NT2/D1 (cell line): ENCODE measurements at regions not wholly inside any gene's neighbourhood (a gene's known extent, or its start where the extent isn't known, plus 50 kb on each side); places are given as distances from the start of the nearest gene placed in this dataset.
"Not testable (repeated sequence)": the region's sequence is repeated elsewhere in the genome, so short reads cannot be mapped to it uniquely, and the experiment has no call there.

Experiments used
- DNase-seq: peaks from one replicate; pipeline ENCODE4 v3.0.0-alpha.2; 2011; ENCODE audit warnings: low read depth, low spot score
- H3K27me3 ChIP-seq: 2 replicates; pipeline ENCODE4 v1.6.0; 2011; ENCODE audit warnings: mild to moderate bottlenecking; ENCODE audit not compliant: insufficient read length, insufficient read depth
- H3K36me3 ChIP-seq: 2 replicates; pipeline ENCODE4 v1.6.1; 2011; ENCODE audit warnings: mild to moderate bottlenecking, low read length, mixed read lengths; ENCODE audit not compliant: insufficient read depth, insufficient read length
- H3K4me1 ChIP-seq: 2 replicates; pipeline ENCODE4 v1.5.1; 2011; ENCODE audit not compliant: insufficient read depth, insufficient read length
- H3K4me3 ChIP-seq: 2 replicates; pipeline ENCODE4 v1.5.1; 2011; ENCODE audit warnings: low read depth; ENCODE audit not compliant: insufficient read length
- H3K9ac ChIP-seq: 2 replicates; pipeline ENCODE4 v1.6.0; 2011; ENCODE audit warnings: low read depth; ENCODE audit not compliant: insufficient read length
- H3K9me3 ChIP-seq: 2 replicates; pipeline ENCODE4 v1.5.1; 2011; ENCODE audit warnings: mild to moderate bottlenecking, low read length; ENCODE audit not compliant: insufficient read depth
- SUZ12 ChIP-seq: IDR thresholded peaks from 2 replicates; pipeline ENCODE4 v1.6.1; 2011; ENCODE audit not compliant: insufficient read length, insufficient read depth; ENCODE audit errors: extremely low read depth
- YY1 ChIP-seq: IDR thresholded peaks from 2 replicates; pipeline ENCODE4 v1.6.1; 2011; ENCODE audit not compliant: insufficient read length, insufficient read depth
- ZNF274 ChIP-seq: IDR thresholded peaks from 2 replicates; pipeline ENCODE4 v1.6.1; 2011; ENCODE audit warnings: mild to moderate bottlenecking, low read depth, low read length

GRCh38 chr2:144972676-144973075, 452.8 kb upstream of the ZEB2 start:
- no peaks in the 10 kb centered on the region for H3K36me3 ChIP-seq
- H3K4me3 ChIP-seq: no peak overlapping the region
- peaks cover 7% of the 10 kb centered on the region; the same call in 1 of the 2 replicates for H3K9me3 ChIP-seq
- H3K4me1 ChIP-seq: no peaks in the 10 kb centered on the region
- TF ChIP-seq ZNF274 (no peak), SUZ12 (no peak), YY1 (no peak)
- no peak overlapping the region for H3K9ac ChIP-seq
- no peak for DNase-seq
- no peaks in the 10 kb centered on the region for H3K27me3 ChIP-seq

- Histone ChIP-seq H3K27me3 (no peaks in the 10 kb centered on the region), H3K4me3 (no peak overlapping the region), H3K9me3 (peaks cover 8% of the 10 kb centered on the region), H3K4me1 (no peaks in the 10 kb centered on the region), H3K9ac (no peak overlapping the region), H3K36me3 (no peaks in the 10 kb centered on the region)
- DNase-seq: no peak
- TF ChIP-seq ZNF274 (no peak), YY1 (no peak), SUZ12 (no peak)
Observed at GRCh38 chr2:144971786-144972335, 451.9 kb upstream of the ZEB2 start.

DNA sequence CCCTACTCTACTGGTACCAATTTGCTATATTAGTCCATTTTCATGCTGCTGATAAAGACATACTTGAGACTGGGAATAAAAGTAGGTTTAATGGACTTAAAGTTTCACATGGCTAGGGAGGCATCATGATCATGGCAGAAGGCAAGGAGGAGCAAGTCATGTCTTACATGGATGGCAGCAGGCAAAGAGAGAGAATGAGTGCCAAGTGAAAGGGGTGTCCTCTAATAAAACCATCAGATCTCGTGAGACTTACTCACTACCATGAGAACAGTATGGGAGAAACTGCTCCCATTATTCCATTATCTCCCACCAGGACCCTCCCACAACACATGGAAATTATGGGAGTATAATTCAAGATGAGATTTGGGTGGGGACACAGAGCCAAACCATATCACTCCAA, 450.5 kb upstream of the ZEB2 start:
- peaks cover 23% of the 10 kb centered on the region for H3K9me3 ChIP-seq
- H3K9ac ChIP-seq, H3K4me1 ChIP-seq, H3K27me3 ChIP-seq, H3K36me3 ChIP-seq, H3K4me3 ChIP-seq, DNase-seq: not testable (repeated sequence)

DNA sequence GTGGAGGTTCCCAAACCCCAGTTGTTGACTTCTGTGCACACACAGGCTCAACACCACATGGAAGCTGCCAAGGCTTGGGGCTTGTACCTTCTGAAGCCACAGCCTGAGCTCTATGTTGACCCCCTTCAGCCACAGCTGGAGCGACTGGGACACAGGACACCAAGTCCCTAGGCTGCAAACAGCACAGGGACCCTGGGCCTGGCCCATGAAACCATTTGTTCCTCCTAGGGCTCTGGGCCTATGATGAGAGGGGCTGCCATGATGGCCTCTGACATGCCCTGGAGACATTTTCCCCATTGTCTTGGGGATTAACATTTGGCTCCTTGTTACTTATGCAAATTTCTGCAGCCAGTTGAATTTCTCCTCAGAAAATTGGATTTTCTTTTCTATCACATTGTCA, 449.6 kb upstream of the ZEB2 start:
- not testable (repeated sequence) for DNase-seq, H3K27me3 ChIP-seq, H3K4me1 ChIP-seq, H3K4me3 ChIP-seq, H3K9ac ChIP-seq, H3K36me3 ChIP-seq
- peaks cover 31% of the 10 kb centered on the region for H3K9me3 ChIP-seq

DNA sequence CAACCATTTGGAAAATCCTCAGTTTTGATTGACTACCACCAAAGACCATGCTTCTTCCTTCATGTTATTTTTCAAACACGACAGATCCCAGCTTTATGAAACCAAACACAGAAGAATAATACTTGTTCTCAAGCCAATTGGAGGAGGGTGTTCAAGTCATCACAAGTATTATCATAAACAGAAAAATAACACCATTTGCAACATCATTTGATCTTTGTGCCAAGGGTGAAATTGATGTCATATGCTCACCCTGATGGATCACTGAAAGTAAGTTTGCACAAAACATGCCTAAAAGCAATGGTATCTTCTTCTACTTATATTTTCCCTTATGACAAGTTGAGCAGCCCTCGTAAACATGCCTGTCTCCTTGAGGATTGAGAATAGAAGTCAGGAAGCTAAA, 448.0 kb upstream of the ZEB2 start:
- no peak overlapping the region for H3K9ac ChIP-seq
- peaks cover 35% of the 10 kb centered on the region for H3K9me3 ChIP-seq
- no peaks in the 10 kb centered on the region for H3K27me3 ChIP-seq
- DNase-seq: no peak
- H3K36me3 ChIP-seq: no peaks in the 10 kb centered on the region
- H3K4me1 ChIP-seq: no peaks in the 10 kb centered on the region
- H3K4me3 ChIP-seq: no peak overlapping the region
- no peak for TF ChIP-seq ZNF274
- no peak for TF ChIP-seq SUZ12
- no peak for TF ChIP-seq YY1

DNA sequence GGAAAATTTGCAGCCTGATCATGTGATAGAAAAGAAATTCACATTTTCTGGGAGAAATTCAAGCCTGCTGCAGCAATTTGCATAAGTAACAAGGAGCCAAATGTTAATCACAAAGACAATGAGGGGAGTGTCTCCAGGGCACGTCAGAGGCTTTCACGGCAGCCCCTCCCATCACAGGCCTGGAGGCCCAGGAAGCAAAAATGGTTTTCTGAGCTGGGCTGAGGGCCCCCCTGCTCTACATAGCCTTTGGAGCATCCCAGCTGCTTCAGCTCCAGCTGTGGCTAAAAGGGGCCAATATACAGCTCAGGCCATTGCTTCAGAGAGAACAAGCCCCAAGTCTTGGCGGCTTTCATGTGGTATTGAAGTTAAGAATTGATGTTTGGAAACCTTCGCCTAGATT, 445.3 kb upstream of the ZEB2 start:
- H3K9me3 ChIP-seq: peaks cover 35% of the 10 kb centered on the region
- H3K9ac ChIP-seq: no peak overlapping the region
- no peak overlapping the region for H3K4me3 ChIP-seq
- H3K4me1 ChIP-seq: no peaks in the 10 kb centered on the region
- no peak for DNase-seq
- TF ChIP-seq YY1: no peak
- no peak for TF ChIP-seq ZNF274
- no peak for TF ChIP-seq SUZ12
- H3K36me3 ChIP-seq: no peaks in the 10 kb centered on the region
- H3K27me3 ChIP-seq: no peaks in the 10 kb centered on the region

- TF ChIP-seq SUZ12 (no peak), ZNF274 (no peak), YY1 (no peak)
Observed at GRCh38 chr2:144963031-144963430, 443.1 kb upstream of the ZEB2 start.

DNA sequence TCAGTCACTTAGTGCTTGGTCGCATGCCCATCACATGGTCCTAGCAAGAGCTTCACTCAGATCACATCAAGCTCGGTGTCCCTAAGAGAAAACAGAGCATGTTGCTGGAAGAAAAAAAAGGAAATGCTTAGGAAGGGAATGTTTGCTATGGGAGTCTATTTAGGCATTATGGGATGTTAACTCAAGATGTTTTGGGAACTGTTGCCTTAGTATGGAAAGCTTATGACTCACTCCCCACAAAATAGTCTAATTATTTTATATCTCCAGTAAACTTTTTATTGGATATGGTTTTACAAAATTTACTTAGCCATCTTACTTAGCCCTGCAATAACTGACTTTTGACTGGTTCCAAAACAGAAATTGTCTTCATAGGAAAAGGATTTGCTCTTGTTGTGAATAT, 439.5 kb upstream of the ZEB2 start:
- H3K9ac ChIP-seq: no peak overlapping the region
- H3K4me3 ChIP-seq: no peak overlapping the region
- no peaks in the 10 kb centered on the region for H3K36me3 ChIP-seq
- peaks cover 2% of the 10 kb centered on the region; the same call in 1 of the 2 replicates for H3K9me3 ChIP-seq
- no peaks in the 10 kb centered on the region for H3K4me1 ChIP-seq
- no peaks in the 10 kb centered on the region for H3K27me3 ChIP-seq
- DNase-seq: no peak
- TF ChIP-seq ZNF274: no peak
- no peak for TF ChIP-seq YY1
- TF ChIP-seq SUZ12: no peak

More at GRCh38 chr2:144963031-144963430, 443.1 kb upstream of the ZEB2 start:
- H3K9me3 ChIP-seq: peaks cover 27% of the 10 kb centered on the region
- H3K27me3 ChIP-seq: no peaks in the 10 kb centered on the region
- H3K4me3 ChIP-seq: no peak overlapping the region
- H3K36me3 ChIP-seq: no peaks in the 10 kb centered on the region
- DNase-seq: no peak
- H3K9ac ChIP-seq: no peak overlapping the region
- H3K4me1 ChIP-seq: no peaks in the 10 kb centered on the region
